Hepatocyte (in vitro differentiated cells): ENCODE measurements at regions not wholly inside any gene's neighbourhood (a gene's known extent, or its start where the extent isn't known, plus 50 kb on each side); places are given as distances from the start of the nearest gene placed in this dataset.

Experiments
- DNase-seq: peaks from one replicate; pipeline ENCODE4 v3.0.0-alpha.2; 2016; ENCODE audit warnings: low spot score
- H2AFZ ChIP-seq: fragments of 200-600 bp; sonication (generic); 2 replicates; pipeline ENCODE4 v1.6.0; 2016; ENCODE audit warnings: antibody characterized with exemption, mild to moderate bottlenecking
- H3K27ac ChIP-seq: fragments of 200-600 bp; sonication (generic); 2 replicates; pipeline ENCODE4 v1.5.1; 2016; ENCODE audit warnings: mild to moderate bottlenecking
- H3K27me3 ChIP-seq: fragments of 200-600 bp; sonication (generic); 2 replicates; pipeline ENCODE4 v1.6.1; 2016
- H3K36me3 ChIP-seq: fragments of 200-600 bp; sonication (generic); replicated peaks from 2 replicates; pipeline ENCODE4 v1.5.1; 2016; ENCODE audit warnings: low read depth; ENCODE audit not compliant: insufficient read depth
- H3K4me1 ChIP-seq: fragments of 200-600 bp; sonication (generic); 2 replicates; pipeline ENCODE4 v1.5.1; 2016; ENCODE audit warnings: mild to moderate bottlenecking, moderate library complexity; ENCODE audit not compliant: insufficient read depth
- H3K4me2 ChIP-seq: fragments of 200-600 bp; sonication (generic); 2 replicates; pipeline ENCODE4 v1.6.0; 2016
- H3K4me3 ChIP-seq: fragments of 200-600 bp; sonication (generic); 2 replicates; pipeline ENCODE4 v1.5.1; 2016; ENCODE audit warnings: mild to moderate bottlenecking
- H3K79me2 ChIP-seq: fragments of 200-600 bp; sonication (generic); 2 replicates; pipeline ENCODE4 v1.6.0; 2017; ENCODE audit warnings: mild to moderate bottlenecking
- H3K9me2 ChIP-seq: fragments of 200-600 bp; sonication (generic); replicated peaks from 2 replicates; pipeline ENCODE4 v1.6.0; 2017; ENCODE audit warnings: mild to moderate bottlenecking; ENCODE audit not compliant: insufficient read depth
- H3K9me3 ChIP-seq: fragments of 200-600 bp; sonication (generic); 2 replicates; pipeline ENCODE4 v1.5.1; 2016; ENCODE audit warnings: low read depth, mild to moderate bottlenecking
- H4K20me1 ChIP-seq: fragments of 200-600 bp; sonication (generic); 2 replicates; pipeline ENCODE4 v1.6.0; 2016; ENCODE audit warnings: mild to moderate bottlenecking; ENCODE audit not compliant: insufficient read depth, poor library complexity, severe bottlenecking
- CTCF ChIP-seq: fragments of 200-600 bp; sonication (generic); IDR thresholded peaks from 2 replicates; pipeline ENCODE4 v1.5.1; 2016; ENCODE audit warnings: antibody characterized with exemption, mild to moderate bottlenecking; ENCODE audit not compliant: poor library complexity
- EZH2 ChIP-seq: fragments of 200-600 bp; sonication (generic); IDR thresholded peaks from 2 replicates; pipeline ENCODE4 v1.6.1; 2016; ENCODE audit warnings: antibody characterized with exemption, mild to moderate bottlenecking, borderline replicate concordance
- EZH2phosphoT487 ChIP-seq: fragments of 200-600 bp; sonication (generic); IDR thresholded peaks from one replicate; pipeline ENCODE4 v1.6.1; 2018; ENCODE audit warnings: antibody characterized with exemption, mild to moderate bottlenecking, low read depth, moderate library complexity; ENCODE audit not compliant: unreplicated experiment, severe bottlenecking
- WGBS: methylation state at CpG from one replicate; pipeline ENCODE4 v1.1.6; 2016; ENCODE audit warnings: low lambda C conversion rate; ENCODE audit errors: missing lambda C conversion rate; 5-methylcytosine and 5-hydroxymethylcytosine counted together

DNA sequence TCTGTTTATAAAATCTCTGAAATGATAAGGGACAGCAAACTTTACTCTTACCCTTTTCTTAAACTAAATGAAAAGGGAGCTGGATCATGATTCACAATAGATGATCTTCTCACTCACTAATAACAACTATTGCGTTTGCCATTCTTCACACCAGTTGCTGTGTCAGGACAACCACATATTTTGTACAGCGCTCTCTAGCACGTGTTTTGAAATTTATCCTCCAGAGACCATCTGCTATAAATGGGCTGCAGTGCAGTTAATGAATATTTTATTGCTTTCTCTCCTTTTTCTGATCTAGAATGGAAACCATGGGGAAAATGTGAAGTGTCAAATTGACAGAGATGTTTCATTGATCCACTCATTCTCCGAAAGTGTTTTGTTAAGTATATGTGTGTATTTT lies 258.4 kb upstream of the CCNH start:
- Histone ChIP-seq H2AFZ (no peak overlapping the region), H4K20me1 (no peaks in the 10 kb centered on the region), H3K79me2 (no peaks in the 10 kb centered on the region), H3K36me3 (no peaks in the 10 kb centered on the region), H3K9me3 (no peaks in the 10 kb centered on the region), H3K4me3 (no peak overlapping the region), H3K4me2 (no peak overlapping the region), H3K27ac (no peak overlapping the region), H3K9me2 (no peaks in the 10 kb centered on the region), H3K4me1 (no peaks in the 10 kb centered on the region), H3K27me3 (no peaks in the 10 kb centered on the region)
- DNase-seq, result no peak
- no peak for TF ChIP-seq CTCF
- TF ChIP-seq EZH2phosphoT487, result no peak
- no peak for TF ChIP-seq EZH2
- WGBS, result 81% methylated on average over 4 of the region's 4 CpGs

DNA sequence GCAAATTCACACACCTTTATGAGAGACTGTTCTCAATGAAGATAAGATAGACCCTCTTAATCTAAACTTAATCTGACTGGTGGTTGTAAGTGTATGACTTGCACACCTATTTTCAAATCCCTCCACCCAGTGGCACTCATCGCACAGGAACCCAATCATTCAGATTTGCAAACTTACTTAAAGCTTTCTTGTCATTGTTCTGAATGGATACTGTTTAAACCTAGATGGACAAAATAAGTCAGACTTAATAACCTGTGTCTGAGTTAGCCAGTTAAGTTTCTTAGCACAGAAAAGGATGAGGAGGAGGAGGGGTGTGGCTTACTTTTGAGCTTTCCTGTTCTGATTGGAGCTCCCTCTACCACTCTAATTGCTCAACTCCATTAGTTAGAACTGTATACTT lies 252.4 kb upstream of the CCNH start:
- Histone ChIP-seq H3K79me2 (no peaks in the 10 kb centered on the region), H2AFZ (no peak overlapping the region), H3K9me2 (no peaks in the 10 kb centered on the region), H3K4me3 (no peak overlapping the region), H3K4me2 (no peak overlapping the region), H3K27ac (no peak overlapping the region), H3K4me1 (no peaks in the 10 kb centered on the region), H4K20me1 (no peaks in the 10 kb centered on the region), H3K36me3 (no peaks in the 10 kb centered on the region), H3K9me3 (no peaks in the 10 kb centered on the region), H3K27me3 (no peaks in the 10 kb centered on the region)
- no peak for TF ChIP-seq EZH2
- no peak for TF ChIP-seq EZH2phosphoT487
- TF ChIP-seq CTCF, result no peak
- DNase-seq, result no peak
- 81% methylated on average over 1 of the region's 1 CpG for WGBS

GRCh38 chr5:87661784-87662566 lies 249.2 kb upstream of the CCNH start:
- H3K27me3 ChIP-seq, result no peaks in the 10 kb centered on the region
- no peaks in the 10 kb centered on the region for H3K36me3 ChIP-seq
- H2AFZ ChIP-seq, result no peak overlapping the region
- no peaks in the 10 kb centered on the region for H3K9me2 ChIP-seq
- no peak overlapping the region for H3K4me3 ChIP-seq
- H3K79me2 ChIP-seq, result no peaks in the 10 kb centered on the region
- no peak overlapping the region for H3K27ac ChIP-seq
- no peaks in the 10 kb centered on the region for H3K4me1 ChIP-seq
- no peak for TF ChIP-seq EZH2phosphoT487
- no peak for TF ChIP-seq EZH2
- no peak for TF ChIP-seq CTCF
- no peaks in the 10 kb centered on the region for H4K20me1 ChIP-seq
- no peak for DNase-seq
- 87% methylated on average over 2 of the region's 2 CpGs for WGBS
- H3K4me2 ChIP-seq, result no peak overlapping the region
- H3K9me3 ChIP-seq, result no peaks in the 10 kb centered on the region

- Histone ChIP-seq H3K4me2 (no peak overlapping the region), H3K36me3 (no peaks in the 10 kb centered on the region), H3K9me2 (no peaks in the 10 kb centered on the region), H3K79me2 (no peaks in the 10 kb centered on the region), H3K4me1 (no peaks in the 10 kb centered on the region), H2AFZ (no peak overlapping the region), H3K9me3 (no peaks in the 10 kb centered on the region), H3K27me3 (no peaks in the 10 kb centered on the region), H3K4me3 (no peak overlapping the region), H4K20me1 (no peaks in the 10 kb centered on the region), H3K27ac (no peak overlapping the region)
- WGBS, result 84% methylated on average over 2 of the region's 2 CpGs
- TF ChIP-seq CTCF (no peak), EZH2phosphoT487 (no peak), EZH2 (no peak)
- DNase-seq, result no peak
Observed at GRCh38 chr5:87653242-87653641, 240.5 kb upstream of the CCNH start.
